ENCODE measurements at regions not wholly inside any gene's neighbourhood (a gene's known extent, or its start where the extent isn't known, plus 50 kb on each side); places are given as distances from the start of the nearest gene placed in this dataset.
"Not testable (repeated sequence)": the region's sequence is repeated elsewhere in the genome, so short reads cannot be mapped to it uniquely, and the experiment has no call there.

GRCh38 chr4:25981749-25982148 is 67.7 kb downstream of the SMIM20 start:
- Histone ChIP-seq H3K36me3 (ENCODE audit: control insufficient read depth, low read depth, low read length) (no peaks in the 10 kb centered on the region), H3K4me1 (ENCODE audit: control insufficient read depth, low read depth, low read length) (peaks cover 12% of the 10 kb centered on the region), H3K9me3 (ENCODE audit: control insufficient read depth, low read depth, low read length) (no peaks in the 10 kb centered on the region), H3K4me3 (ENCODE audit: low read length) (no peak overlapping the region), H3K27me3 (ENCODE audit: control insufficient read depth, insufficient read depth, low read length) (no peaks in the 10 kb centered on the region), H3K9ac (ENCODE audit: low read length) (no peak overlapping the region), H3K27ac (ENCODE audit: low read length) (no peak overlapping the region)

GRCh38 chr4:25982962-25983361 is 68.9 kb downstream of the SMIM20 start:
- Histone ChIP-seq H3K27me3 (ENCODE audit: control insufficient read depth, insufficient read depth, low read length) (no peaks in the 10 kb centered on the region), H3K9ac (ENCODE audit: low read length) (no peak overlapping the region), H3K4me1 (ENCODE audit: control insufficient read depth, low read depth, low read length) (peaks cover 6% of the 10 kb centered on the region), H3K9me3 (ENCODE audit: control insufficient read depth, low read depth, low read length) (no peaks in the 10 kb centered on the region), H3K4me3 (ENCODE audit: low read length) (no peak overlapping the region), H3K27ac (ENCODE audit: low read length) (no peak overlapping the region), H3K36me3 (ENCODE audit: control insufficient read depth, low read depth, low read length) (no peaks in the 10 kb centered on the region)

GRCh38 chr4:25984266-25984665 is 70.2 kb downstream of the SMIM20 start:
- Histone ChIP-seq H3K4me3 (ENCODE audit: low read length) (no peak overlapping the region), H3K4me1 (ENCODE audit: control insufficient read depth, low read depth, low read length) (no peaks in the 10 kb centered on the region), H3K9ac (ENCODE audit: low read length) (no peak overlapping the region), H3K27me3 (ENCODE audit: control insufficient read depth, insufficient read depth, low read length) (no peaks in the 10 kb centered on the region), H3K27ac (ENCODE audit: low read length) (no peak overlapping the region), H3K36me3 (ENCODE audit: control insufficient read depth, low read depth, low read length) (no peaks in the 10 kb centered on the region), H3K9me3 (ENCODE audit: control insufficient read depth, low read depth, low read length) (no peaks in the 10 kb centered on the region)

- Histone ChIP-seq H3K27me3 (ENCODE audit: control insufficient read depth, insufficient read depth, low read length) (no peaks in the 10 kb centered on the region), H3K9ac (ENCODE audit: low read length) (no peak overlapping the region), H3K9me3 (ENCODE audit: control insufficient read depth, low read depth, low read length) (no peaks in the 10 kb centered on the region), H3K4me3 (ENCODE audit: low read length) (no peak overlapping the region), H3K4me1 (ENCODE audit: control insufficient read depth, low read depth, low read length) (no peaks in the 10 kb centered on the region), H3K27ac (ENCODE audit: low read length) (no peak overlapping the region), H3K36me3 (ENCODE audit: control insufficient read depth, low read depth, low read length) (no peaks in the 10 kb centered on the region)
These were observed 70.8 kb downstream of the SMIM20 start for GRCh38 chr4:25984796-25985195.

- Histone ChIP-seq H3K4me1 (ENCODE audit: control insufficient read depth, low read depth, low read length) (no peaks in the 10 kb centered on the region), H3K9ac (ENCODE audit: low read length) (no peak overlapping the region), H3K27me3 (ENCODE audit: control insufficient read depth, insufficient read depth, low read length) (no peaks in the 10 kb centered on the region), H3K9me3 (ENCODE audit: control insufficient read depth, low read depth, low read length) (no peaks in the 10 kb centered on the region), H3K4me3 (ENCODE audit: low read length) (no peak overlapping the region), H3K36me3 (ENCODE audit: control insufficient read depth, low read depth, low read length) (no peaks in the 10 kb centered on the region), H3K27ac (ENCODE audit: low read length) (no peak overlapping the region)
These were observed 72.8 kb downstream of the SMIM20 start for GRCh38 chr4:25986807-25987206.

GRCh38 chr4:25991340-25991739 is 77.3 kb downstream of the SMIM20 start:
- no peaks in the 10 kb centered on the region for H3K27me3 ChIP-seq (ENCODE audit: control insufficient read depth, insufficient read depth, low read length)
- no peaks in the 10 kb centered on the region for H3K36me3 ChIP-seq (ENCODE audit: control insufficient read depth, low read depth, low read length)
- no peak overlapping the region for H3K4me3 ChIP-seq (ENCODE audit: low read length)
- no peak overlapping the region for H3K9ac ChIP-seq (ENCODE audit: low read length)
- H3K4me1 ChIP-seq (ENCODE audit: control insufficient read depth, low read depth, low read length), result peaks cover 7% of the 10 kb centered on the region
- no peaks in the 10 kb centered on the region for H3K9me3 ChIP-seq (ENCODE audit: control insufficient read depth, low read depth, low read length)
- H3K27ac ChIP-seq (ENCODE audit: low read length), result no peak overlapping the region

GRCh38 chr4:25993395-25994185 is 79.6 kb downstream of the SMIM20 start:
- Histone ChIP-seq H3K27ac (ENCODE audit: low read length) (peak overlapping the region; percentile 76), H3K36me3 (ENCODE audit: control insufficient read depth, low read depth, low read length) (no peaks in the 10 kb centered on the region), H3K9me3 (ENCODE audit: control insufficient read depth, low read depth, low read length) (no peaks in the 10 kb centered on the region), H3K4me3 (ENCODE audit: low read length) (peak overlapping the region; percentile 15), H3K27me3 (ENCODE audit: control insufficient read depth, insufficient read depth, low read length) (no peaks in the 10 kb centered on the region), H3K4me1 (ENCODE audit: control insufficient read depth, low read depth, low read length) (peaks cover 7% of the 10 kb centered on the region), H3K9ac (ENCODE audit: low read length) (no peak overlapping the region)

GRCh38 chr4:25994577-25994976 is 80.6 kb downstream of the SMIM20 start:
- H3K4me1 ChIP-seq (ENCODE audit: control insufficient read depth, low read depth, low read length); H3K27me3 ChIP-seq (ENCODE audit: control insufficient read depth, insufficient read depth, low read length); H3K9ac ChIP-seq (ENCODE audit: low read length); H3K27ac ChIP-seq (ENCODE audit: low read length); H3K36me3 ChIP-seq (ENCODE audit: control insufficient read depth, low read depth, low read length); H3K9me3 ChIP-seq (ENCODE audit: control insufficient read depth, low read depth, low read length); H3K4me3 ChIP-seq (ENCODE audit: low read length): not testable (repeated sequence)

- no peaks in the 10 kb centered on the region for H3K9me3 ChIP-seq (ENCODE audit: control insufficient read depth, low read depth, low read length)
- no peak overlapping the region for H3K27ac ChIP-seq (ENCODE audit: low read length)
- no peaks in the 10 kb centered on the region for H3K4me1 ChIP-seq (ENCODE audit: control insufficient read depth, low read depth, low read length)
- H3K36me3 ChIP-seq (ENCODE audit: control insufficient read depth, low read depth, low read length), result no peaks in the 10 kb centered on the region
- no peaks in the 10 kb centered on the region for H3K27me3 ChIP-seq (ENCODE audit: control insufficient read depth, insufficient read depth, low read length)
- H3K9ac ChIP-seq (ENCODE audit: low read length), result no peak overlapping the region
- H3K4me3 ChIP-seq (ENCODE audit: low read length), result no peak overlapping the region
These were observed 86.4 kb downstream of the SMIM20 start for GRCh38 chr4:26000274-26000950.

- Histone ChIP-seq H3K36me3 (ENCODE audit: control insufficient read depth, low read depth, low read length) (no peaks in the 10 kb centered on the region), H3K9me3 (ENCODE audit: control insufficient read depth, low read depth, low read length) (no peaks in the 10 kb centered on the region), H3K4me3 (ENCODE audit: low read length) (no peak overlapping the region), H3K27ac (ENCODE audit: low read length) (no peak overlapping the region), H3K27me3 (ENCODE audit: control insufficient read depth, insufficient read depth, low read length) (no peaks in the 10 kb centered on the region), H3K9ac (ENCODE audit: low read length) (no peak overlapping the region), H3K4me1 (ENCODE audit: control insufficient read depth, low read depth, low read length) (no peaks in the 10 kb centered on the region)
These were observed 87.4 kb downstream of the SMIM20 start for GRCh38 chr4:26001413-26001812.

GRCh38 chr4:26001816-26002215 is 87.8 kb downstream of the SMIM20 start:
- H3K9me3 ChIP-seq (ENCODE audit: control insufficient read depth, low read depth, low read length), result no peaks in the 10 kb centered on the region

GRCh38 chr4:26003056-26003455 is 89.0 kb downstream of the SMIM20 start:
- H3K27me3 ChIP-seq (ENCODE audit: control insufficient read depth, insufficient read depth, low read length), result no peaks in the 10 kb centered on the region

More at GRCh38 chr4:26001816-26002215, 87.8 kb downstream of the SMIM20 start:
- no peak overlapping the region for H3K4me3 ChIP-seq (ENCODE audit: low read length)
- no peaks in the 10 kb centered on the region for H3K36me3 ChIP-seq (ENCODE audit: control insufficient read depth, low read depth, low read length)
- no peaks in the 10 kb centered on the region for H3K27me3 ChIP-seq (ENCODE audit: control insufficient read depth, insufficient read depth, low read length)
- no peak overlapping the region for H3K9ac ChIP-seq (ENCODE audit: low read length)
- no peaks in the 10 kb centered on the region for H3K4me1 ChIP-seq (ENCODE audit: control insufficient read depth, low read depth, low read length)
- no peak overlapping the region for H3K27ac ChIP-seq (ENCODE audit: low read length)

More at GRCh38 chr4:26003056-26003455, 89.0 kb downstream of the SMIM20 start:
- Histone ChIP-seq H3K4me3 (ENCODE audit: low read length) (no peak overlapping the region), H3K9me3 (ENCODE audit: control insufficient read depth, low read depth, low read length) (no peaks in the 10 kb centered on the region), H3K27ac (ENCODE audit: low read length) (no peak overlapping the region), H3K4me1 (ENCODE audit: control insufficient read depth, low read depth, low read length) (no peaks in the 10 kb centered on the region), H3K36me3 (ENCODE audit: control insufficient read depth, low read depth, low read length) (no peaks in the 10 kb centered on the region), H3K9ac (ENCODE audit: low read length) (no peak overlapping the region)

Measured in iPS-18a (cell line).